ENCODE measurements at regions not wholly inside any gene's neighbourhood (a gene's known extent, or its start where the extent isn't known, plus 50 kb on each side); places are given as distances from the start of the nearest gene placed in this dataset.

DNA sequence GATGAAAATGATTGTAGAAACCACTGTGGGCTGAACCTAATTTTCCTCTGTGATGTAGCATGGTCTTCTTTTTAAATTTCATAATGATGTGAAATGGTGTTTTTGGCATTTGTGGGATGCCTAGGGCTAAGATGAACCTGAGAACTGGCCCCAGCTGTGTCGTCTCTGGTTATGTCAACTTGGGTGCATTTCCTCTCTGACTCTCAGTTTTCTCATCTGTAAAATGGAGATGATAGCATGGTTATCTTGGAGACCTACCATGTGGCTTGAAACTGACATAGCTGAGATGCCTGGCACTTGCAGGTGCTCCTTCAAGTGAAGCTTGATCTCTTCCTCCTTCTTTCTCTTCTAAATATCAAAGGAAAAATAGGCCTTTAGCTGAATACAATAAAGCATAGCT, 77.8 kb downstream of the BOD1 start:
- peaks cover 13% of the 10 kb centered on the region for H3K27me3 Mint-ChIP-seq (ENCODE audit: low read depth)
- no peak overlapping the region for H3K27ac Mint-ChIP-seq
- peaks cover 3% of the 10 kb centered on the region; the same call in 1 of the 2 replicates for H3K9me3 Mint-ChIP-seq
- no peaks in the 10 kb centered on the region for H3K4me1 Mint-ChIP-seq
- ATAC-seq (no peak), DNase-seq (ENCODE audit: low spot score) (no peak)
- ChIA-PET CTCF (no interaction called here), POLR2A (no interaction called here)
- TF ChIP-seq NR1H2 (CRISPR knock-in tag; IDR thresholded peaks at IDR 0.05) = no peak
- no peak for TF ChIP-seq NFATC4 (CRISPR knock-in tag; IDR thresholded peaks at IDR 0.05)
- no peak for TF ChIP-seq ZNF138 (CRISPR knock-in tag; conservative IDR thresholded peaks at IDR 0.05)
- TF ChIP-seq ATF6 (CRISPR knock-in tag; IDR thresholded peaks at IDR 0.05) = no peak
- TF ChIP-seq, protein P1, sequence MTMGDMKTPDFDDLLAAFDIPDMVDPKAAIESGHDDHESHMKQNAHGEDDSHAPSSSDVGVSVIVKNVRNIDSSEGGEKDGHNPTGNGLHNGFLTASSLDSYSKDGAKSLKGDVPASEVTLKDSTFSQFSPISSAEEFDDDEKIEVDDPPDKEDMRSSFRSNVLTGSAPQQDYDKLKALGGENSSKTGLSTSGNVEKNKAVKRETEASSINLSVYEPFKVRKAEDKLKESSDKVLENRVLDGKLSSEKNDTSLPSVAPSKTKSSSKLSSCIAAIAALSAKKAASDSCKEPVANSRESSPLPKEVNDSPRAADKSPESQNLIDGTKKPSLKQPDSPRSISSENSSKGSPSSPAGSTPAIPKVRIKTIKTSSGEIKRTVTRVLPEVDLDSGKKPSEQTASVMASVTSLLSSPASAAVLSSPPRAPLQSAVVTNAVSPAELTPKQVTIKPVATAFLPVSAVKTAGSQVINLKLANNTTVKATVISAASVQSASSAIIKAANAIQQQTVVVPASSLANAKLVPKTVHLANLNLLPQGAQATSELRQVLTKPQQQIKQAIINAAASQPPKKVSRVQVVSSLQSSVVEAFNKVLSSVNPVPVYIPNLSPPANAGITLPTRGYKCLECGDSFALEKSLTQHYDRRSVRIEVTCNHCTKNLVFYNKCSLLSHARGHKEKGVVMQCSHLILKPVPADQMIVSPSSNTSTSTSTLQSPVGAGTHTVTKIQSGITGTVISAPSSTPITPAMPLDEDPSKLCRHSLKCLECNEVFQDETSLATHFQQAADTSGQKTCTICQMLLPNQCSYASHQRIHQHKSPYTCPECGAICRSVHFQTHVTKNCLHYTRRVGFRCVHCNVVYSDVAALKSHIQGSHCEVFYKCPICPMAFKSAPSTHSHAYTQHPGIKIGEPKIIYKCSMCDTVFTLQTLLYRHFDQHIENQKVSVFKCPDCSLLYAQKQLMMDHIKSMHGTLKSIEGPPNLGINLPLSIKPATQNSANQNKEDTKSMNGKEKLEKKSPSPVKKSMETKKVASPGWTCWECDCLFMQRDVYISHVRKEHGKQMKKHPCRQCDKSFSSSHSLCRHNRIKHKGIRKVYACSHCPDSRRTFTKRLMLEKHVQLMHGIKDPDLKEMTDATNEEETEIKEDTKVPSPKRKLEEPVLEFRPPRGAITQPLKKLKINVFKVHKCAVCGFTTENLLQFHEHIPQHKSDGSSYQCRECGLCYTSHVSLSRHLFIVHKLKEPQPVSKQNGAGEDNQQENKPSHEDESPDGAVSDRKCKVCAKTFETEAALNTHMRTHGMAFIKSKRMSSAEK (CRISPR knock-in tag; IDR thresholded peaks at IDR 0.05; ENCODE audit: borderline replicate concordance) = no peak
- no peak for TF ChIP-seq ETV6 (CRISPR knock-in tag; IDR thresholded peaks at IDR 0.05)
- no peak for TF ChIP-seq ZNF317 (CRISPR knock-in tag; IDR thresholded peaks at IDR 0.05; ENCODE audit: borderline replicate concordance, low read depth)
- H3K36me3 Mint-ChIP-seq = no peaks in the 10 kb centered on the region
- no peak overlapping the region for H3K4me3 Mint-ChIP-seq

DNA sequence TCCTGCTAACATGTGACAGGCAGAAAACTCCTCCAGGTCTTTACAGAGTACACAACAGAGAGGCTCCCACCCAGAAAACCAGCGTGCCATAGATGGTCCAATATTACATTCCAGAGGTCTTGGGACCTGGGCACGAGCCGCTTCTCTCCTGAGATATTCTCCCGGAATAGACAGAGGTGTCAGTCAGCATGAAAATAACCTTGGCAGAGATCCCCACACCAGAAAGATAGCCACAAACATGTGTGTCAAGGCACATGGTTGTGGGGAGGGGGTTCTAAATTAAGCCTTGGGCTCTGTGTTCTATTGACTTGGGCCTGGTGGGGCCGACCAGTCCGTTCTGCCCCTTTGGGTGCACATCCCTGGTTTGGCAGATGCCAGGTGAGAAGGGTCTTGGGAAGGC, 78.4 kb downstream of the BOD1 start:
- no peak for DNase-seq (ENCODE audit: low spot score)
- Mint-ChIP-seq H3K4me1 (no peaks in the 10 kb centered on the region), H3K27me3 (ENCODE audit: low read depth) (peaks cover 13% of the 10 kb centered on the region)
- TF ChIP-seq IRF2 (CRISPR knock-in tag; IDR thresholded peaks at IDR 0.05; ENCODE audit: borderline replicate concordance, low read depth) = no peak
- TF ChIP-seq, protein P2, sequence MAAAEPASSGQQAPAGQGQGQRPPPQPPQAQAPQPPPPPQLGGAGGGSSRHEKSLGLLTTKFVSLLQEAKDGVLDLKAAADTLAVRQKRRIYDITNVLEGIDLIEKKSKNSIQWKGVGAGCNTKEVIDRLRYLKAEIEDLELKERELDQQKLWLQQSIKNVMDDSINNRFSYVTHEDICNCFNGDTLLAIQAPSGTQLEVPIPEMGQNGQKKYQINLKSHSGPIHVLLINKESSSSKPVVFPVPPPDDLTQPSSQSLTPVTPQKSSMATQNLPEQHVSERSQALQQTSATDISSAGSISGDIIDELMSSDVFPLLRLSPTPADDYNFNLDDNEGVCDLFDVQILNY (CRISPR knock-in tag; IDR thresholded peaks at IDR 0.05) = no peak
- no peak for TF ChIP-seq ZNF232 (CRISPR knock-in tag; IDR thresholded peaks at IDR 0.05)
- TF ChIP-seq, protein P1 (CRISPR knock-in tag; IDR thresholded peaks at IDR 0.05; ENCODE audit: borderline replicate concordance) = no peak
- no peak for TF ChIP-seq TP53 (CRISPR knock-in tag; IDR thresholded peaks at IDR 0.05)
- TF ChIP-seq, protein P3, sequence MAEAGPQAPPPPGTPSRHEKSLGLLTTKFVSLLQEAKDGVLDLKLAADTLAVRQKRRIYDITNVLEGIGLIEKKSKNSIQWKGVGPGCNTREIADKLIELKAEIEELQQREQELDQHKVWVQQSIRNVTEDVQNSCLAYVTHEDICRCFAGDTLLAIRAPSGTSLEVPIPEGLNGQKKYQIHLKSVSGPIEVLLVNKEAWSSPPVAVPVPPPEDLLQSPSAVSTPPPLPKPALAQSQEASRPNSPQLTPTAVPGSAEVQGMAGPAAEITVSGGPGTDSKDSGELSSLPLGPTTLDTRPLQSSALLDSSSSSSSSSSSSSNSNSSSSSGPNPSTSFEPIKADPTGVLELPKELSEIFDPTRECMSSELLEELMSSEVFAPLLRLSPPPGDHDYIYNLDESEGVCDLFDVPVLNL (CRISPR knock-in tag; IDR thresholded peaks at IDR 0.05; ENCODE audit: borderline replicate concordance, low read depth) = no peak
- no peak for TF ChIP-seq ZNF281 (CRISPR knock-in tag; IDR thresholded peaks at IDR 0.05)
- TF ChIP-seq ZNF219 (CRISPR knock-in tag; IDR thresholded peaks at IDR 0.05; ENCODE audit: borderline replicate concordance) = no peak
- TF ChIP-seq JUN (CRISPR knock-in tag; IDR thresholded peaks at IDR 0.05) = no peak
- TF ChIP-seq ESRRA (CRISPR knock-in tag; IDR thresholded peaks at IDR 0.05; ENCODE audit: borderline replicate concordance) = no peak
- TF ChIP-seq ZMAT4 (CRISPR knock-in tag; IDR thresholded peaks at IDR 0.05) = no peak
- TF ChIP-seq KAT7 (CRISPR knock-in tag; IDR thresholded peaks at IDR 0.05; ENCODE audit: borderline replicate concordance) = no peak
- TF ChIP-seq ZBTB21 (CRISPR knock-in tag; IDR thresholded peaks at IDR 0.05; ENCODE audit: borderline replicate concordance) = no peak

More for the DNA sequence above, 78.4 kb downstream of the BOD1 start:
- POLR2A ChIA-PET = interaction anchor here (0.6 kb wide), 1 partner anchor 761 kb away, joined by 7 read pairs; no protein-coding TSS in a partner anchor
- Mint-ChIP-seq H3K9me3 (peaks cover 3% of the 10 kb centered on the region; the same call in 1 of the 2 replicates), H3K36me3 (no peaks in the 10 kb centered on the region), H3K27ac (no peak overlapping the region), H3K4me3 (no peak overlapping the region)
- no peak for ATAC-seq
- CTCF ChIA-PET = interaction anchor here (1.1 kb wide), 1 partner anchor 35 kb away, joined by 3 read pairs; no protein-coding TSS in a partner anchor

All from WTC11 (cell line).